AG04450 (cell line): ENCODE measurements at regions not wholly inside any gene's neighbourhood (a gene's known extent, or its start where the extent isn't known, plus 50 kb on each side); places are given as distances from the start of the nearest gene placed in this dataset.

ENCODE experiments used
- CTCF ChIA-PET: fragments of 300-600, 350-600 bp; formaldehyde crosslinking; extraction: SDS; loops from one replicate; lab custom pipeline; 2022; ENCODE audit warnings: antibody characterized with exemption, inconsistent platforms; lab: Charles Lee
- POLR2A ChIA-PET: fragments of 350-600 bp; formaldehyde crosslinking; extraction: SDS; loops from one replicate; lab custom pipeline; 2021; ENCODE audit warnings: antibody characterized with exemption, inconsistent platforms; lab: Yijun Ruan, JAX
- DNase-seq: peaks from one replicate; pipeline ENCODE4 v3.0.0-alpha.2; 2011; ENCODE audit warnings: low read depth, low spot score
- H3K27ac ChIP-seq: one replicate; pipeline ENCODE4 v1.5.1; 2012; ENCODE audit warnings: low read depth, low read length, control low read depth
- H3K27me3 ChIP-seq: one replicate; pipeline ENCODE4 v1.6.0; 2012; ENCODE audit warnings: low read length; ENCODE audit not compliant: control insufficient read depth, insufficient read depth
- H3K4me3 ChIP-seq: 2 replicates; pipeline ENCODE4 v1.5.1; 2011; ENCODE audit warnings: mild to moderate bottlenecking, low read depth, low read length, control low read depth
- H3K9me3 ChIP-seq: 2 replicates; pipeline ENCODE4 v1.5.1; 2012; ENCODE audit warnings: low read length; ENCODE audit not compliant: control insufficient read depth, insufficient read depth
- CTCF ChIP-seq: IDR thresholded peaks from 2 replicates; pipeline ENCODE4 v1.5.1; 2011; ENCODE audit warnings: low read depth, low read length, control low read depth, inconsistent platforms

- Histone ChIP-seq H3K27me3 (no peaks in the 10 kb centered on the region), H3K4me3 (no peak overlapping the region), H3K9me3 (peaks cover 5% of the 10 kb centered on the region; the same call in 1 of the 2 replicates), H3K27ac (no peak overlapping the region)
- TF ChIP-seq CTCF = no peak
- POLR2A ChIA-PET = no interaction called here
- CTCF ChIA-PET = no interaction called here
- no peak for DNase-seq
Observed at GRCh38 chr3:164537485-164537884, 540.8 kb downstream of the SI start.

DNA sequence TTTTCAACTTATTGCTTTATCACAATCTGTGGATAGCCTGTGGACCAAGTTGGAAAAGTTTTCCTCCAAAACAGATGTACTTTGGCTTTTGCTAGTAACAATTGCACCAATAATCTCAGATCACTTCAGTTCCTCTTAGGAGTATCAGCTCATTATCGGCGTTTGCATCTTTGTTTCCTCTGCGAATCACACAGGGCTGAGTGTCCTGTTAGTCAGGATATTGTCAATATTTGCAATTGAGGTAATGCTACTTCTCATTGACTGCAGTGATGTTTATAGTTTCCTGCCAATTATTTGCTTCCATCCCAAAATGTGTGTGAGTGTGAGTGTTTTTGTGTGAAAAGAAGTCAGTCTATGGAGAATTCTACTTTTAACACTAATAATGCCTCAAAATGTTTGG lies 545.0 kb downstream of the SI start:
- POLR2A ChIA-PET = no interaction called here
- Histone ChIP-seq H3K4me3 (no peak overlapping the region), H3K27ac (no peak overlapping the region), H3K27me3 (no peaks in the 10 kb centered on the region), H3K9me3 (peaks cover 6% of the 10 kb centered on the region; the same call in 1 of the 2 replicates)
- CTCF ChIA-PET = no interaction called here
- no peak for TF ChIP-seq CTCF
- DNase-seq = no peak

GRCh38 chr3:164526250-164526649 lies 552.0 kb downstream of the SI start:
- no peak overlapping the region for H3K27ac ChIP-seq
- no peak for TF ChIP-seq CTCF
- CTCF ChIA-PET = interaction anchor here (0.6 kb wide), 1 partner anchor 556 kb away, joined by 3 read pairs; no protein-coding TSS in a partner anchor
- no peak for DNase-seq
- H3K4me3 ChIP-seq = no peak overlapping the region
- no peaks in the 10 kb centered on the region for H3K27me3 ChIP-seq
- H3K9me3 ChIP-seq = peaks cover 21% of the 10 kb centered on the region
- POLR2A ChIA-PET = no interaction called here

GRCh38 chr3:164524201-164524600 lies 554.1 kb downstream of the SI start:
- Histone ChIP-seq H3K27me3 (no peaks in the 10 kb centered on the region), H3K27ac (no peak overlapping the region), H3K4me3 (no peak overlapping the region), H3K9me3 (peaks cover 34% of the 10 kb centered on the region)
- DNase-seq = no peak
- CTCF ChIA-PET = no interaction called here
- no peak for TF ChIP-seq CTCF
- POLR2A ChIA-PET = no interaction called here

- ChIA-PET POLR2A (no interaction called here), CTCF (no interaction called here)
- H3K27ac ChIP-seq = no peak overlapping the region
- no peak for DNase-seq
- no peak overlapping the region for H3K4me3 ChIP-seq
- H3K9me3 ChIP-seq = peaks cover 34% of the 10 kb centered on the region
- H3K27me3 ChIP-seq = no peaks in the 10 kb centered on the region
- TF ChIP-seq CTCF = no peak
Observed at GRCh38 chr3:164522073-164522763, 556.1 kb downstream of the SI start.
